NCI-H510A treated with DMSO at 0.1 percent for 48 hours (cell line): ENCODE measurements at regions not wholly inside any gene's neighbourhood (a gene's known extent, or its start where the extent isn't known, plus 50 kb on each side); places are given as distances from the start of the nearest gene placed in this dataset.
"Not testable (repeated sequence)": the region's sequence is repeated elsewhere in the genome, so short reads cannot be mapped to it uniquely, and the experiment has no call there.

Experiments used
- DNase-seq: peaks from one replicate; lab custom pipeline; 2025; lab: John Stamatoyannopoulos, UW

DNA sequence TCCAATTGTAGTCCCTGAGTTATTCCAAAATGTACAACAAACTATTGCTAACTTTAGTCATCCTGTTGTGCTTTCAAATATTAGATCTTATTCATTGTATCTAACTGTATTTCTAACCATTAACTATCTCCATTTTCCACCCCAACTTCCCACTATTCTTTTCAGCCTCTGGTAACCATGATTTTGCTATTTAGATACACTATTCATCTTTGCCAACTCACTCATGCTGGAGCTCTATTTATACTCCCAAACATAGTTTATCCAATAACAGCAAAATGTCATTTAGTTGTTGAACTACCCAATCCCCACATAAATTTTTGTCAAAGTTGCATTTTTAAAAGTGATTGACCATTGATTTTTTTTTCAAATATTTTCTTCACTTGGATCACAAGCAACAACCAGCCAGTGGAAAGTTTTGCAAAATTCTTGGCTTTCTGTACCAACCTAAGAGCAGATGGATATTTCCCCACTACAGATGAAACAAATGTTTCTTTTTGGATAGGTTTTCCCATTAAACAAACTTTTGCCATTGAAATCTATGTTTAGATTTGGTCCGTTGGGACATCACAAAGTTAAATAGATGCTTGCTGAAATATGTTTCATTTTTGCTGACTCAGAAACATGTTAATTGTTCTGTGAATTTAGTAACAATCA lies 866.0 kb downstream of the LTN1 start:
- no peak for DNase-seq

GRCh38 chr21:28124541-28124940 lies 868.1 kb downstream of the LTN1 start:
- DNase-seq = no peak

DNA sequence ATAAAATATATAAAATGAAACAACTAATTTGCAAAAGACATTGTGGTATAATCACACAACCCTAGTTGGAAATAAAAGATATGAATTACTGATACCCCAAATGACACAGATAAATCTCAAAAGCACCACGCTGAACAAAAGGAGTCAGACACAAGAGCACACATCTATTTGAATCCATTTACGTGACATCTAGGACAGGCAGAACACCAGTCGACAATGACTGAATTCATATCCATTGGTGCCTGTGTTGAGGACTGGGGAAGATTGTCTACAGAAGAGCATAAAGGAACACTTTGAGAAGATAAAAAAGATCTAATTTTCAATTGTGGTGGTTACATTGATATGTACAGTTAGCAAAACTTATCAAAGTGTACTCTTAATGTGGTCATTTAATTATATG lies 874.1 kb downstream of the LTN1 start:
- no peak for DNase-seq

DNA sequence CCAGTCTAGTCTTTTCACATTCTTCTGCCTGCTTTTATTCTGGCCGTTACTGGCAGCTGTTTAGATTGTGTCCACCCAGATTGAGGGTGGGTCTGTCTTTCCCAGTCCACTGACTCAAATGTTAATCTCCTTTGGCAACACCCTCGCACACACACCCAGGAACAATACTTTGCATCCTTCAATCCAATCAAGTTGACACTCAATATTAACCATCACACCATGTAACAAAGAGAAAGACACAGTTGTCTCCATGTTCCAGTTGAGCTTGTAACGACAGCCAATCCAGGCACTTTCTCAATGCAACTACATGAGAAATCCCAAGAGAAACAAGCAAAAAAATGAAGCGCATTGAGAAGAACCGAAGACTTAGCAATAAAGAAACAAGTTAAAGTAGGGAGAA lies 877.7 kb downstream of the LTN1 start:
- DNase-seq = not testable (repeated sequence)

- DNase-seq = no peak
Measured at GRCh38 chr21:28113718-28114117, 879.0 kb downstream of the LTN1 start.

- no peak for DNase-seq
Measured at GRCh38 chr21:28112511-28112910, 880.2 kb downstream of the LTN1 start.

DNA sequence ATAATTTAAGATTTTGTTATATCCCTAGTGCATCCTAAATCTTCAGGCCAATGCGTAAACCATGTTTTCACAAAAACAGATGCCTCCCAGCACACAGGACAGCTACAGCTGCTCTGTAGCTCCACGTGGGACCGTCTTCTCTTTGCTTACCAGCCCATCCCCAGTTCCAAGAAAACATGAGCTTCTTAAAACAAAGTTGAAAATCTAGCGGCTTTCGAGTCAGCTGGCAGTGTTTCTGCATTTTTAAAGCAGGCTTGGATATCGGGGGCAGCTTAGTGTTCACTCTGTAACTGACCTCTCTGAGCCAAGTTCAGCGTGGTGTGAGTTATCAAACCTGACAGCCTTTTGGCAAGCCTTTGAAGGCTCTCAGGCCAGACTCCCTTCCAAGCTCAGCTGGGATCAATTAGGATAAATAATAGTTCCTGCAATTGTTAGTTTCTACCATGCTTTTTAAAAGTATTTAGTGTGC lies 881.5 kb downstream of the LTN1 start:
- DNase-seq = no peak

GRCh38 chr21:28110716-28111115 lies 882.0 kb downstream of the LTN1 start:
- DNase-seq = no peak

DNA sequence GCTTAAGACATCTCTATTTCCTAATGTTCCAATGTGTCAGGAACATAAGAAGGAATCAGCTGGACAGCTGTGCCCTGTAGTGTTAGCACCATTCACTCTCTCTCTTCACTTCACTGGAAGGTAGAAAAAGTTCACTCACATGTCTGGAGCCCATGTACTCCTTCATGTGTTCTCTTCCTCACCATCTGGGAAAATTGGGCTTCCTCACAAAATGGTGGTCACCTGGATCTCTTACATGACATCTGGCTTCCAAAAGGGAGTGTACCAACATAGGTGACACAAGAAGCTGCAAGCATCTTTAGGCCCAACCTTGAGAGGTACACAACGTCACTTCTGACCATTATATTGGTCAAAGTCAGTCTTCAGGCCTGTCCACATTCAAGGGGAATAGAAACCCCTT lies 882.6 kb downstream of the LTN1 start:
- no peak for DNase-seq

- no peak for DNase-seq
Measured at GRCh38 chr21:28106370-28106890, 886.2 kb downstream of the LTN1 start.

DNA sequence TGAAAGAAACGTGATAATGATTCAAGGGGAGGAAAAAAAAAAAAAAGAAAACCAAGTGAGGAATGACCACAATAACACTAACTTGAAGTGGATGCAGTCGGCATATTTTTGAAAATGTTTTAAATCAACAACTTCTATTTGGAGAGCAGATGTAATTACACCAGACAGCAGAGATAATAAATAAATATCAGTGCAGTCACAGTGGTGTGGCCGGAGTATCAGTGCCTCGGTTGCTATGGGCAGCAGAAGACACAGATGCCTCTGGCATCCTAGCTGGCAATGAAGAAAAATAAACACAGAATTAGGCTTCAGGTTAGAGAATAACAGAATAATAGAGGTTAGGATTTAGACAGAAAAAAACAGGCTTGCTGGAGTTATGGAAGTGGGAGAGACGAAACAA lies 888.3 kb downstream of the LTN1 start:
- no peak for DNase-seq

DNA sequence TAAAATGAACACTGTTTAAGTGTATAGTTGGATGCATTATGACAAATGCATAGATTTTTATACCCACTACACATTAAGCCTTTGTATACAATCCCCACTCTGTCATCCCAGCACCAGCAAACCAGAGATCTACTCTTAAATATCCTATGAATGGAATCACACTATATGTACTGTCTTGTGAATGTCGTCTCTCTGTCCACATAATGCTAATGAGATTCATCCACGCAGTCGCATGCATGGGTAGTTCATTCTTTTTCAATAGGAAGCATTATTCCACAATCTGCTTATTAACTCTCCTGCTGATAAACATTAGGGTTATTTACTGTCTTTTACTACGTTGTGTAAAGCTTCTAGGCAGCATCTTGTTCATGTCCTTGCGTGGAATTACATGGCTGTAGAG lies 892.3 kb downstream of the LTN1 start:
- no peak for DNase-seq

- no peak for DNase-seq
Measured at GRCh38 chr21:28099001-28099705, 893.5 kb downstream of the LTN1 start.

DNA sequence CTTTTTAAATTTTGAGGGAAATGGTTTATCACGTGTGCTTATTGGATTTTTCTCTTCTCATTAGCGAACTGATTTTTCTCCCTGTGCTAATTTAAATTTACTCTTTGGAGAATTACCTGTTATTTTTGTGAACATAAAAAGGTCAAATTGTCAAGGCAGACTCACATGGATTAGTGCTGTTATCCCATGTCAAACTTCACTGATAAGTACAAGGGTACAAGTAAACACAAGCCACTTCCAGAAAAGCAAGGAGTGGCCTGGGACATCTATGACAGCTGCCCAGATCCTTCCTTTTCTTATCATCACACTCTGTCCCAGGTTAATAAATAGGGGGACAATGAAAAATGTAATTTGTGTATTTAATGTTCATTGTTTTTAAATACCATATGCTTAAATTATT lies 901.2 kb downstream of the LTN1 start:
- DNase-seq = no peak

DNA sequence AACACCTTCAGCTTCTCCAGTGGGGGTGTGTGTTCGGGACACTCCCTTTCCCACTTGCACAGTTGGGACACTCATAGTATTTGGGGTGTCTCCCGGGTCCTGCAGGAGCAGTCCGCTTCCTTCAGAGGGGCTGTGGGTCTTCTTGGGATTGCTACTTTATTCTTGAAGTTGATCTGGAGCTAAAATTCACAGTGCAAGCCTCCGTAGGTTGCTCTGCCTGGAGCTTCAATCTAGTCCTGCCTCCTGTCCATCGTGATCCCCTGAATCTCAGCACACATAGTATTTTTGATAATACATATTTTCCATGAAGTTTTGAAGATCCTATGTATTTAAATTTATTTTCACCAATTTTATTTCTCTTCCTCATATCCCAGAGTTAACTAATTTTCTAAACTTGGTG lies 902.1 kb downstream of the LTN1 start:
- no peak for DNase-seq

GRCh38 chr21:28089599-28090441 lies 902.9 kb downstream of the LTN1 start:
- no peak for DNase-seq

- DNase-seq = no peak
Measured at GRCh38 chr21:28086861-28087581, 905.7 kb downstream of the LTN1 start.

DNA sequence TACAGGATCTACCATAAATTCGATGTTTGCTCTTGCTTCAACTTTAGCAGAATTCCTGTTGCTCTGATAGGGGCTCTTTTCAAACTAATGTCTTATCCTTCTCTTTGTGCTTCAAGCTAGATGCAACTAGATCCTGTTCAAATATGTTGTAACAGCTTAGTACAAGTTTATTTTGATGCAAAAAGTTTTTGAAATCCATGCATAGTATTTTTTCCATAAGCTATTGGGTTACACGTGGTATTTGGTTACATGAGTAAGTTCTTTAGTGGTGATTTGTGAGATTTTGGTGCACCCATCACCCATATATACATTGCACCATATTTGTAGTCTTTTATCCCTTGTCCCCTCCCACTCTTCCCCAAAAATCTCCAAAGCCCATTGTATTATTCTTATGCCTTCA lies 907.7 kb downstream of the LTN1 start:
- DNase-seq = no peak

GRCh38 chr21:28083350-28083749 lies 909.3 kb downstream of the LTN1 start:
- no peak for DNase-seq

- DNase-seq = no peak
Measured at GRCh38 chr21:28078126-28078525, 914.6 kb downstream of the LTN1 start.

- no peak for DNase-seq
Measured at GRCh38 chr21:28074676-28075075, 918.0 kb downstream of the LTN1 start.

GRCh38 chr21:28072601-28073000 lies 920.1 kb downstream of the LTN1 start:
- no peak for DNase-seq
